C4-2B (cell line): ENCODE measurements at regions not wholly inside any gene's neighbourhood (a gene's known extent, or its start where the extent isn't known, plus 50 kb on each side); places are given as distances from the start of the nearest gene placed in this dataset.

ENCODE experiments used
- CTCF ChIP-seq: fragments of 450-650 bp; conservative IDR thresholded peaks from 2 replicates; pipeline ENCODE4 v1.5.1; 2017; ENCODE audit warnings: mild to moderate bottlenecking
- ZFX ChIP-seq: fragments of 450-650 bp; IDR thresholded peaks from 2 replicates; pipeline ENCODE4 v1.6.1; 2017

DNA sequence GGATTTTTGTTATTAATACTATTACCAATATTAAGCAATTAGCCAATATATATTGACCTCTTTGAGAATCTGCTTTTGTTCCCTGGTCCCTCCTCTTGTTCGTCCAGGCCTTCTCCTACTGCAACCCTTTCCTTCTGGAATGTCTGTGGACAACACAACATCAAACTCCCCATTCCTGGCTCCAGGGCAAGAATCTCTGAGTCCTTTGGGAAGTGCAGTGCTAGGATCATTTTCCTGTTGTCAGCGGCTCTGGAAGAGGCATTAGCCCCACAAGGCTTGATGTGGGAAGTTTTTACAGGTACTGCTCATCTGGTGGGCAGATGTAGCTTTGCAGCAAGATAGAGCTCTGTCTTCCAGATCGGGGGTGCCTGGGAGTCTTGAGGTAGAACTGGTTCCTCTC is 74.3 kb downstream of the RPUSD4 start:
- TF ChIP-seq CTCF = no peak
- no peak for TF ChIP-seq ZFX
